ENCODE measurements at regions not wholly inside any gene's neighbourhood (a gene's known extent, or its start where the extent isn't known, plus 50 kb on each side); places are given as distances from the start of the nearest gene placed in this dataset.

DNA sequence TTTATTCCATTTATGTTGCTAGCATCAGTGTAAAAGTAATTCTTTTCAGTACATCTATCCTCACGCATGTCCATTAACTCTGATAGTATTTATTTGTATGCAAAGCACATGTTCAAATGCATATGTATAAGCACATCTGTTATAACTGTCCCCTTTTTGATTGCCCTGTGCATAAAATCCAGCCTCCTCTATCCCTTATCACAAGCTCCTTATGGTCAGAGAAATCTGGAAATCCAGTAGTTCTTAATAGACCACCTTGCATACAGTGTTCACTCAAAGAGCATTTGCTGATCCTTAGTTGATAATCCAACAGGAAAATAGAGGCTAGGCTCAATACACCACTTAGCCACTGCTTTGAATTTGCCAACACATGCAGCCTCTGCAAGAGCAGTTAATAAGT is 443.5 kb downstream of the AASDHPPT start:
- DNase-seq (ENCODE audit: extremely low read depth in 1 of 4, low spot score in 3 of 4): no peak
- ChIA-PET CTCF (ENCODE audit: low intra/inter-chr PET ratio) (no interaction called here), POLR2A (no interaction called here)
- Histone ChIP-seq H3K9ac (ENCODE audit: insufficient read depth in 1 of 2, low read depth in 2 of 2, low read length in 2 of 2) (no peak overlapping the region), H3K27ac (ENCODE audit: extremely low read depth, low read depth, low read length) (no peak overlapping the region), H3K9me1 (ENCODE audit: control insufficient read depth, insufficient read depth, low read length) (no peaks in the 10 kb centered on the region), H3K4me2 (ENCODE audit: insufficient read depth, low read length) (no peak overlapping the region), H3K4me3 (no peak overlapping the region), H4K20me1 (replicated peaks; ENCODE audit: control insufficient read depth, insufficient read depth, low read length) (no peaks in the 10 kb centered on the region), H3K36me3 (ENCODE audit: control insufficient read depth, insufficient read depth, low read length) (no peaks in the 10 kb centered on the region), H3K4me1 (replicated peaks in 1 of 2; ENCODE audit: control insufficient read depth in 2 of 2, insufficient read depth in 2 of 2, low read length in 2 of 2) (no peaks in the 10 kb centered on the region), H3K27me3 (ENCODE audit: control insufficient read depth in 2 of 2, insufficient read depth in 2 of 2, low read length in 2 of 2) (no peaks in the 10 kb centered on the region), H3K9me3 (replicated peaks; ENCODE audit: control insufficient read depth, insufficient read depth, low read depth, low read length) (no peaks in the 10 kb centered on the region), H3K79me2 (ENCODE audit: control insufficient read depth, insufficient read depth, low read length) (no peaks in the 10 kb centered on the region), H2AFZ (ENCODE audit: low read depth, low read length) (no peak overlapping the region)
- TF ChIP-seq NCOA4 (IDR thresholded peaks at IDR 0.05; ENCODE audit: partially characterized antibody) (no peak), FOXA3 (CRISPR knock-in tag; conservative IDR thresholded peaks at IDR 0.05 in 1 of 2, IDR thresholded peaks at IDR 0.05 in 1 of 2) (no peak), GTF2A2 (tag; IDR thresholded peaks at IDR 0.05) (no peak), FOXP1 (CRISPR knock-in tag; IDR thresholded peaks at IDR 0.05) (no peak), ESRRA (IDR thresholded peaks at IDR 0.05; ENCODE audit: borderline replicate concordance, low read depth) (no peak), ZNF785 (CRISPR knock-in tag; IDR thresholded peaks at IDR 0.05) (no peak)
- ATAC-seq: no peak
- intact Hi-C loops (cut with micrococcal nuclease) (no loop called here), in situ Hi-C loops (cut with MboI) (no loop called here)
- WGBS (ENCODE audit: insufficient coverage, low coverage, missing lambda C conversion rate): 8% methylated on average over 1 of the region's 1 CpG
- BruUV-seq (replicated peaks): no TSS peak
- FAIRE-seq: no peak

- H3K9me1 ChIP-seq (ENCODE audit: control insufficient read depth, insufficient read depth, low read length): no peaks in the 10 kb centered on the region
- no peak overlapping the region for H3K4me3 ChIP-seq
- FAIRE-seq: no peak
- H3K36me3 ChIP-seq (ENCODE audit: control insufficient read depth, insufficient read depth, low read length): no peaks in the 10 kb centered on the region
- intact Hi-C loops (cut with micrococcal nuclease): no loop called here
- H2AFZ ChIP-seq (ENCODE audit: low read depth, low read length): no peak overlapping the region
- ChIA-PET CTCF (ENCODE audit: low intra/inter-chr PET ratio) (no interaction called here), POLR2A (no interaction called here)
- in situ Hi-C loops (cut with MboI): no loop called here
- no peaks in the 10 kb centered on the region for H4K20me1 ChIP-seq (replicated peaks; ENCODE audit: control insufficient read depth, insufficient read depth, low read length)
- no peaks in the 10 kb centered on the region for H3K4me1 ChIP-seq (replicated peaks in 1 of 2; ENCODE audit: control insufficient read depth in 2 of 2, insufficient read depth in 2 of 2, low read length in 2 of 2)
- H3K79me2 ChIP-seq (ENCODE audit: control insufficient read depth, insufficient read depth, low read length): no peaks in the 10 kb centered on the region
- ATAC-seq: no peak
- no peaks in the 10 kb centered on the region for H3K27me3 ChIP-seq (ENCODE audit: control insufficient read depth in 2 of 2, insufficient read depth in 2 of 2, low read length in 2 of 2)
- TF ChIP-seq ZBTB43 (CRISPR knock-in tag; IDR thresholded peaks at IDR 0.05): no peak
- TF ChIP-seq HNRNPUL1 (IDR thresholded peaks at IDR 0.05; ENCODE audit: low read length): no peak
- no peak overlapping the region for H3K9ac ChIP-seq (ENCODE audit: insufficient read depth in 1 of 2, low read depth in 2 of 2, low read length in 2 of 2)
- no peaks in the 10 kb centered on the region for H3K9me3 ChIP-seq (replicated peaks; ENCODE audit: control insufficient read depth, insufficient read depth, low read depth, low read length)
- WGBS (ENCODE audit: insufficient coverage, low coverage, missing lambda C conversion rate): 0% methylated on average over 2 of the region's 2 CpGs
- no peak overlapping the region for H3K4me2 ChIP-seq (ENCODE audit: insufficient read depth, low read length)
- no peak for DNase-seq (ENCODE audit: extremely low read depth in 1 of 4, low spot score in 3 of 4)
- no TSS peak for BruUV-seq (replicated peaks)
- H3K27ac ChIP-seq (ENCODE audit: extremely low read depth, low read depth, low read length): no peak overlapping the region
Measured at GRCh38 chr11:106523171-106523570, 445.7 kb downstream of the AASDHPPT start.

All from K562 (cell line).